ENCODE measurements at regions not wholly inside any gene's neighbourhood (a gene's known extent, or its start where the extent isn't known, plus 50 kb on each side); places are given as distances from the start of the nearest gene placed in this dataset.

- H3K36me3 ChIP-seq (ENCODE audit: control insufficient read depth, insufficient read depth, low read length), result no peaks in the 10 kb centered on the region
- ChIA-PET POLR2A (ENCODE audit: unreplicated experiment) (no interaction called here), CTCF (no interaction called here)
- no peak overlapping the region for H3K14ac ChIP-seq (replicated peaks; ENCODE audit: low read depth, low read length)
- no peak overlapping the region for H3K18ac ChIP-seq (ENCODE audit: low read depth, low read length)
- no peak overlapping the region for H2BK5ac ChIP-seq (ENCODE audit: low read depth, low read length, poor library complexity, severe bottlenecking)
- no peak overlapping the region for H2AK9ac ChIP-seq (replicated peaks; ENCODE audit: low read depth, low read length, poor library complexity)
- no peak overlapping the region for H3K23ac ChIP-seq (ENCODE audit: low read depth, low read length)
- H3K4me3 ChIP-seq (ENCODE audit: insufficient read depth, low read depth, low read length), result no peak overlapping the region
- H3K9me3 ChIP-seq (ENCODE audit: control insufficient read depth, insufficient read depth, low read length), result no peaks in the 10 kb centered on the region
- ATAC-seq (ENCODE audit: low read depth), result no peak
- no peak overlapping the region for H3K9ac ChIP-seq (ENCODE audit: low read depth, low read length)
- H2BK15ac ChIP-seq (ENCODE audit: low read depth, low read length), result no peak overlapping the region
- no peak overlapping the region for H3K27ac ChIP-seq (ENCODE audit: insufficient read depth, low read length)
- no TSS peak for BruUV-seq (replicated peaks)
- no peaks in the 10 kb centered on the region for H3K79me1 ChIP-seq (ENCODE audit: low read depth in 1 of 2, low read length in 2 of 2)
- H4K20me1 ChIP-seq (ENCODE audit: insufficient read depth, low read length), result no peaks in the 10 kb centered on the region
- no peak overlapping the region for H2AK5ac ChIP-seq (ENCODE audit: low read depth, low read length)
- no peak overlapping the region for H4K8ac ChIP-seq (ENCODE audit: low read depth in 2 of 2, low read length in 2 of 2)
- no peak overlapping the region for H3K4me2 ChIP-seq (ENCODE audit: low read depth, low read length)
- no peak overlapping the region for H2BK120ac ChIP-seq (ENCODE audit: low read depth, low read length)
- no peak overlapping the region for H4K91ac ChIP-seq (ENCODE audit: insufficient read depth, low read depth, low read length)
- in situ Hi-C loops (cut with MboI; ENCODE audit: low sequenced_read_pairs) (no loop called here), intact Hi-C loops (cut with micrococcal nuclease) (no loop called here), dilution Hi-C loops (cut with HindIII; ENCODE audit: low sequenced_read_pairs, unreplicated experiment) (no loop called here)
- H3K4ac ChIP-seq (ENCODE audit: low read depth, low read length), result no peak overlapping the region
- no peaks in the 10 kb centered on the region for H3K27me3 ChIP-seq (ENCODE audit: control insufficient read depth, insufficient read depth, low read length)
- H3K56ac ChIP-seq (ENCODE audit: extremely low read depth, insufficient read depth, low read length), result no peak overlapping the region
- TF ChIP-seq MXI1 (IDR thresholded peaks at IDR 0.05; ENCODE audit: borderline replicate concordance, low read depth, low read length) (no peak), CEBPB (IDR thresholded peaks at IDR 0.05; ENCODE audit: low read depth, low read length) (no peak), FOS (IDR thresholded peaks at IDR 0.05; ENCODE audit: low read depth, low read length) (no peak), CHD1 (IDR thresholded peaks at IDR 0.05; ENCODE audit: low read depth, low read length) (no peak), RFX5 (IDR thresholded peaks at IDR 0.05; ENCODE audit: low read depth, low read length) (no peak), NFE2L2 (IDR thresholded peaks at IDR 0.05; ENCODE audit: low read depth, low read length) (no peak)
- no peak overlapping the region for H4K5ac ChIP-seq (ENCODE audit: low read depth, low read length)
- H2BK20ac ChIP-seq (ENCODE audit: low read depth, low read length), result no peak overlapping the region
- H2AFZ ChIP-seq (replicated peaks; ENCODE audit: low read length, poor library complexity), result no peak overlapping the region
- no CpG with 5 or more reads among the region's 4 CpGs for WGBS, 2 experiments (ENCODE audit: extremely low coverage in 2 of 2, insufficient read length in 1 of 2)
- H3K9me1 ChIP-seq (ENCODE audit: insufficient read depth, low read length), result no peaks in the 10 kb centered on the region
- no peaks in the 10 kb centered on the region for H3K4me1 ChIP-seq (ENCODE audit: control insufficient read depth, insufficient read depth, low read length)
- DNase-seq, result no peak
Measured at GRCh38 chr7:110007320-110008063, 1083.4 kb upstream of the LRRN3 start.
